ENCODE measurements at regions not wholly inside any gene's neighbourhood (a gene's known extent, or its start where the extent isn't known, plus 50 kb on each side); places are given as distances from the start of the nearest gene placed in this dataset.

DNA sequence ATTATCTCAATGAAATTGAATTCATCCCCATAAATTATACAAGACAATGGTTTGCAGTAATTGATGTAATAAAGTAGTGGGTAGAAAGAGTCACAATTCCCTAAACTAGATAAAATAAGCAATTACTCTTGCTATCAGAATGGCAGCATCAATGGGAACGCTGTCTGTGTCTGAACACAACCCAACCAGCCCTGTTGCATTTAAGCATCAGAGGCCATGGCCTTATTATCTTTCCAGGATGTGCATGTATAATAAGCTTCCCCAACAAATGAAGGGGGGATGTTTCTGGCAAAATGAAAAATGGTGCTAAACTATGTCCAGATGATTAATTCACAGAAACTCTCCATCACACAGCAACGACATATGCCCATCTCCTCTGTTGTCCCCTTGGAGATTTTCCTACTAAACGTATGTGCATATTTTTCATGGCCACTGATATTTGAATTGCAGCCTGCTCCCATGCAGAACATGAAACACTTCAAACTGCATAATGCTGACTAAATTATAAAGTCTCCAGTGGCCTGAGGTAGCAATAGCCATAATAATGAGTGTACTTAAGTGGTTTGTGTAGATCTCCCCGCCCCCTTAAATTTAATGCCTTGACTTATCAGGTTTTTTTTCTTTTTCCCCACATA lies 306.9 kb upstream of the ADAMTS16 start:
- H3K27me3 Mint-ChIP-seq = no peaks in the 10 kb centered on the region
- H3K4me3 Mint-ChIP-seq = no peak overlapping the region
- peaks cover 7% of the 10 kb centered on the region for H3K9me3 Mint-ChIP-seq
- H3K27ac Mint-ChIP-seq = no peak overlapping the region
- no peaks in the 10 kb centered on the region for H3K36me3 Mint-ChIP-seq
- no peaks in the 10 kb centered on the region for H3K4me1 Mint-ChIP-seq (ENCODE audit: low read depth in 2 of 2)
- ATAC-seq (no peak), DNase-seq (ENCODE audit: low spot score) (no peak)

GRCh38 chr5:4837489-4838058 lies 302.6 kb upstream of the ADAMTS16 start:
- H3K4me1 Mint-ChIP-seq (ENCODE audit: low read depth in 2 of 2) = no peaks in the 10 kb centered on the region
- H3K27me3 Mint-ChIP-seq = no peaks in the 10 kb centered on the region
- no peak for DNase-seq (ENCODE audit: low spot score)
- H3K27ac Mint-ChIP-seq = no peak overlapping the region
- H3K9me3 Mint-ChIP-seq = peaks cover 9% of the 10 kb centered on the region
- no peaks in the 10 kb centered on the region for H3K36me3 Mint-ChIP-seq
- H3K4me3 Mint-ChIP-seq = no peak overlapping the region
- ATAC-seq = no peak

- ATAC-seq = no peak
- Mint-ChIP-seq H3K27me3 (no peaks in the 10 kb centered on the region), H3K4me3 (no peak overlapping the region), H3K36me3 (no peaks in the 10 kb centered on the region), H3K9me3 (peaks cover 15% of the 10 kb centered on the region), H3K27ac (no peak overlapping the region), H3K4me1 (ENCODE audit: low read depth in 2 of 2) (no peaks in the 10 kb centered on the region)
- no peak for DNase-seq (ENCODE audit: low spot score)
Observed at GRCh38 chr5:4845221-4845620, 294.9 kb upstream of the ADAMTS16 start.

DNA sequence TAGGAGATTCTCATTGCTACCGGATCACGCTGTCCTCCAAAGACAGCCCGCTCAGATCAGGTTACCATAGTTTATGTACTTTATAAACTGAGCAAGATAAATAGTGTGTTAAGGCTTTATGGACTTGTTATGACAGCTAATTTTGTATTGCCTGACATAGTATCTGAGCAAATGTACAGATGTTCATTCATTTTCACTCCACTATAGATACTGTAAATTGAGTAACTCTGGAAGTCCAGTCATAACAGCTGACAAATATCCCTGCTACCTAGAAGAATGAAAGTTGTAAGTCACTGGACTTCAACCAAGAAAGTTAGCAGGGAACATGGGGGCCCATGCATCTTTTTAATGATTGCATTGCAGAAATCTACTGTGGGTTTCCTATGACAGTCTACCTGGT lies 292.4 kb upstream of the ADAMTS16 start:
- DNase-seq (ENCODE audit: low spot score) = no peak
- Mint-ChIP-seq H3K4me3 (no peak overlapping the region), H3K27me3 (no peaks in the 10 kb centered on the region), H3K4me1 (ENCODE audit: low read depth in 2 of 2) (no peaks in the 10 kb centered on the region), H3K9me3 (peaks cover 16% of the 10 kb centered on the region), H3K27ac (no peak overlapping the region), H3K36me3 (no peaks in the 10 kb centered on the region)
- no peak for ATAC-seq

GRCh38 chr5:4855036-4855435 lies 285.1 kb upstream of the ADAMTS16 start:
- no peaks in the 10 kb centered on the region for H3K4me1 Mint-ChIP-seq (ENCODE audit: low read depth in 2 of 2)
- no peak overlapping the region for H3K4me3 Mint-ChIP-seq

DNA sequence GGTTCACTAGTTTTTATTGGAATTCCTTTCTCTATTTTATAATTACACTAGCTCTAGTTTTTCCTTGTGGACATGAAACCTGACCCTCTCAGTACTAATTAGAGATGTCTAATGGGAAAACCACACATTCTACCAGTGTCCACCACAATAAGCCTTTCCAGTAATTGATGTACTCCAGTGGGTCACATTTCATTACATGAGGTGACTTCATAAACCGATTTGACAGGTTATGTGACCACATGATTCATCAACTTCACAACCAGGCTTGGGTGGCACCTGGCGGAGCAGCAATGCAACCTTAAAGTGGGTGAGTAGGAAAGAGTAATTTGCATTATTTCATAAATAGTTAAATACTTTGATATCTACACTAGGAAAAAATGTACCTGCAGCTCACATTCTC lies 284.2 kb upstream of the ADAMTS16 start:
- DNase-seq (ENCODE audit: low spot score) = no peak
- H3K27me3 Mint-ChIP-seq = no peaks in the 10 kb centered on the region
- ATAC-seq = no peak
- H3K36me3 Mint-ChIP-seq = no peaks in the 10 kb centered on the region
- no peaks in the 10 kb centered on the region for H3K4me1 Mint-ChIP-seq (ENCODE audit: low read depth in 2 of 2)
- no peak overlapping the region for H3K27ac Mint-ChIP-seq
- H3K9me3 Mint-ChIP-seq = peaks cover 13% of the 10 kb centered on the region
- H3K4me3 Mint-ChIP-seq = no peak overlapping the region

More at GRCh38 chr5:4855036-4855435, 285.1 kb upstream of the ADAMTS16 start:
- Mint-ChIP-seq H3K9me3 (peaks cover 13% of the 10 kb centered on the region), H3K36me3 (no peaks in the 10 kb centered on the region), H3K27ac (no peak overlapping the region), H3K27me3 (no peaks in the 10 kb centered on the region)
- DNase-seq (ENCODE audit: low spot score) (no peak), ATAC-seq (no peak)

DNA sequence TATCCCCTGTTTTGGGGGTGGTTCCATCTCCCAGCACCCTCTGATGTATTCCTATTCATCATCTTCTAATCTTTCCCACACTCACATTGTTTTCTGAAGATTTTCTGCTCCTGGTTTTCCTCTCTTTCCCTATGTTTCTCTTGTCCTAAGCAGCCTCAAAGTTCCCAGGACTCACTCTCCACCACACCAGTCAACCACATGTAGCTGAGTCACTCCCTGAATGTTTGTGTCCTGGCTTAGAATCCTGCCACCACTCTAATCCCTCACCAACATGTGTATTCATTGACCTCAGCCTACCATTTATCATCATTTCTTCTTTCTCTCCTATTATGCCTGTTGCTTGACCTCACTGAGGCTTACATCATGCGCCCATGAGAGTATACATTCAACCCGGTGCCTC lies 282.4 kb upstream of the ADAMTS16 start:
- Mint-ChIP-seq H3K27me3 (no peaks in the 10 kb centered on the region), H3K27ac (no peak overlapping the region), H3K9me3 (peaks cover 10% of the 10 kb centered on the region), H3K4me1 (ENCODE audit: low read depth in 2 of 2) (no peaks in the 10 kb centered on the region), H3K36me3 (no peaks in the 10 kb centered on the region), H3K4me3 (no peak overlapping the region)
- ATAC-seq (no peak), DNase-seq (ENCODE audit: low spot score) (no peak)

- no peak for DNase-seq (ENCODE audit: low spot score)
- no peak for ATAC-seq
- H3K36me3 Mint-ChIP-seq = no peaks in the 10 kb centered on the region
- peaks cover 10% of the 10 kb centered on the region for H3K9me3 Mint-ChIP-seq
- no peak overlapping the region for H3K27ac Mint-ChIP-seq
- no peaks in the 10 kb centered on the region for H3K4me1 Mint-ChIP-seq (ENCODE audit: low read depth in 2 of 2)
- no peaks in the 10 kb centered on the region for H3K27me3 Mint-ChIP-seq
- no peak overlapping the region for H3K4me3 Mint-ChIP-seq
Observed at GRCh38 chr5:4859500-4860235, 280.5 kb upstream of the ADAMTS16 start.

DNA sequence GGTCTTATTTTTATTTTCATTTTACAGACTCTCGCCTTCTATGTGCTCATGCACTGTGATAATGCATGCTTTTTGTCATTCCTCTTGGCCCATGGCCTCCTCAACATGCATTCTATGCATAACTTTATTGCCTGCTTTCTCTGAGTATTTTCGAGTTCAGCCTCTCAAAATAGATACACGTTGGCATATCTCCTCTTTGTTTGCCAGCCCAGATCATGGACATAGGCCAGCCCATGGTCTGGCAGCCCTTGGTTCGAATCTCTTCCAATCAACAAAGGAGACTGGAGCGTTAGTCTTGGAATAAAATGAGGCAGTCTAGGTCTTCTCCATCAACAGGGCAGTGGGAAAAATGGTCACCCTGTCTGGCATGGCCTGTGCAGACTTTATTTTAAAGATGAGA lies 279.5 kb upstream of the ADAMTS16 start:
- no peak overlapping the region for H3K27ac Mint-ChIP-seq
- H3K4me3 Mint-ChIP-seq = no peak overlapping the region
- H3K27me3 Mint-ChIP-seq = no peaks in the 10 kb centered on the region
- no peak for ATAC-seq
- H3K4me1 Mint-ChIP-seq (ENCODE audit: low read depth in 2 of 2) = no peaks in the 10 kb centered on the region
- H3K36me3 Mint-ChIP-seq = no peaks in the 10 kb centered on the region
- H3K9me3 Mint-ChIP-seq = peaks cover 13% of the 10 kb centered on the region
- DNase-seq (ENCODE audit: low spot score) = no peak

DNA sequence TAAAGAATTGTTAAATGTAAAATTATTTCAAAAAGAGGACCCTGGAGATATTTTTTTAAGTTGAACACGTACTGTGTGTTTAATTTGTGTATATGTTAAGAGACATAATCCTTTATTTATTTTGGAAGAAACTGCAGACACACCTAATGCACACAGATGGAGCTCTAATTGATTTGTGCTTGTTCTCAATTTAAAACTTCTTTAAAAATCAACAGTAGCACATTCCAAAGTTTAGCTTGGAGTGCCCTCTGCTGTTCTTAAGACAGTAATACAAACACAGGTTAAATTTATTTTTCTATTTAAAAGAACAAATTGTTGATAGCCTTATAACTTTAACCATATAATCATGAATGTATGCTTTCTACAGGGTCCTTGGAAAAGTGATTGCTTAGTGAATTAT lies 277.6 kb upstream of the ADAMTS16 start:
- Mint-ChIP-seq H3K27me3 (no peaks in the 10 kb centered on the region), H3K4me1 (ENCODE audit: low read depth in 2 of 2) (no peaks in the 10 kb centered on the region), H3K36me3 (no peaks in the 10 kb centered on the region), H3K9me3 (peaks cover 13% of the 10 kb centered on the region), H3K27ac (no peak overlapping the region), H3K4me3 (no peak overlapping the region)
- DNase-seq (ENCODE audit: low spot score) (no peak), ATAC-seq (no peak)

- Mint-ChIP-seq H3K27ac (no peak overlapping the region), H3K36me3 (no peaks in the 10 kb centered on the region), H3K4me3 (no peak overlapping the region), H3K9me3 (peaks cover 3% of the 10 kb centered on the region), H3K27me3 (no peaks in the 10 kb centered on the region), H3K4me1 (ENCODE audit: low read depth in 2 of 2) (no peaks in the 10 kb centered on the region)
- no peak for ATAC-seq
- DNase-seq (ENCODE audit: low spot score) = no peak
Observed at GRCh38 chr5:4866131-4866659, 273.9 kb upstream of the ADAMTS16 start.

GRCh38 chr5:4866817-4867216 lies 273.3 kb upstream of the ADAMTS16 start:
- Mint-ChIP-seq H3K4me1 (ENCODE audit: low read depth in 2 of 2) (no peaks in the 10 kb centered on the region), H3K27me3 (no peaks in the 10 kb centered on the region), H3K9me3 (peaks cover 3% of the 10 kb centered on the region), H3K36me3 (no peaks in the 10 kb centered on the region), H3K4me3 (no peak overlapping the region), H3K27ac (no peak overlapping the region)
- no peak for DNase-seq (ENCODE audit: low spot score)
- ATAC-seq = no peak

- H3K4me1 Mint-ChIP-seq (ENCODE audit: low read depth in 2 of 2) = no peaks in the 10 kb centered on the region
- no peaks in the 10 kb centered on the region for H3K27me3 Mint-ChIP-seq
- no peak overlapping the region for H3K27ac Mint-ChIP-seq
Observed at GRCh38 chr5:4868140-4868735, 271.9 kb upstream of the ADAMTS16 start.

DNA sequence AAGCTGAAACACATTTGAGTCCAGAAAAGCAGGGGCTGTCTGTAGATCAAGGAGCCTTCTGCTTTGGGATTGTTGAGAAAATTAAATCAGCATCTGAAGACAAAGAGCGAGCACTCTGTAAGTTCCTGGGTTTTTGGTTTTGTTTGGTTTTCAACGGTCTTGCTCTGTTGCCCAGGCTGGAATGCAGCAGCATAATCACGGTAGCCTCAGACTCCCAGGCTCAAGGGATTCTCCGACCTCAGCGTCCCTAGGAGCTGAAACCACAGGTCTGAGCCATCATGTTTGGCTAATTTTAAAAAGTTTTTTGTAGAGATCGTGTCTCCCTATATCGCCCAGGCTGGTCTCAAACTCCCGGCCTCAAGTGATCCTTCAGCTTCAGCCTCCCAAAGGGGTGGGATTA lies 266.5 kb upstream of the ADAMTS16 start:
- Mint-ChIP-seq H3K27me3 (no peaks in the 10 kb centered on the region), H3K27ac (no peak overlapping the region), H3K4me1 (ENCODE audit: low read depth in 2 of 2) (no peaks in the 10 kb centered on the region), H3K36me3 (no peaks in the 10 kb centered on the region), H3K4me3 (no peak overlapping the region), H3K9me3 (no peaks in the 10 kb centered on the region)
- no peak for ATAC-seq
- DNase-seq (ENCODE audit: low spot score) = no peak

More at GRCh38 chr5:4868140-4868735, 271.9 kb upstream of the ADAMTS16 start:
- Mint-ChIP-seq H3K9me3 (peaks cover 3% of the 10 kb centered on the region), H3K4me3 (no peak overlapping the region), H3K36me3 (no peaks in the 10 kb centered on the region)
- DNase-seq (ENCODE audit: low spot score) = no peak
- ATAC-seq = no peak
